ENCODE measurements at regions not wholly inside any gene's neighbourhood (a gene's known extent, or its start where the extent isn't known, plus 50 kb on each side); places are given as distances from the start of the nearest gene placed in this dataset.

DNA sequence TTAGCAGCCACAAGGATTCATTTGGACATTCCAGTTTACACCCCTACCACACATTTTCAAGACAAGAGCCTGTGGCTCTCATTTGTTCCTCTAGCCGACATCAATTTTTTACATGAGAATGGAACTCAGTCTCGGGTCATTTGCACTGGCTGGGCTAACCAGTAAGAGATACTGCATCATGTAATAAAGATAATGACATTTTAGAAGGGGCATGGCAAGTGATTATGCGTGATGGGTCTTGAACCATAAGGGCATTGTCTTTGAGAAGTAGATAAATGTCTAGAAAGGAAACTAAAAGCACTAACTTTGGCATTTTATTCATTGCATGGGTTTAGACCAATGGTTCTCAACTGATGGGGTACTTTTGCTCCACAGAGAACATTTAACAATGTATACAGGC lies 146.0 kb upstream of the GRM7 start:
- TF ChIP-seq ZFP3 (CRISPR knock-in tag; IDR thresholded peaks at IDR 0.05) (no peak), BACH2 (CRISPR knock-in tag; IDR thresholded peaks at IDR 0.05; ENCODE audit: borderline replicate concordance) (no peak), OSR1 (CRISPR knock-in tag; IDR thresholded peaks at IDR 0.05) (no peak), SNAI2 (CRISPR knock-in tag; IDR thresholded peaks at IDR 0.05) (no peak), ARNTL (CRISPR knock-in tag; IDR thresholded peaks at IDR 0.05; ENCODE audit: borderline replicate concordance, low read depth) (no peak), ISL1 (CRISPR knock-in tag; IDR thresholded peaks at IDR 0.05) (no peak), CSDC2 (CRISPR knock-in tag; IDR thresholded peaks at IDR 0.05) (no peak), GLIS3 (CRISPR knock-in tag; IDR thresholded peaks at IDR 0.05) (no peak), TCF4 (CRISPR knock-in tag; IDR thresholded peaks at IDR 0.05; ENCODE audit: borderline replicate concordance) (no peak)
- TF ChIP-seq, protein P1, sequence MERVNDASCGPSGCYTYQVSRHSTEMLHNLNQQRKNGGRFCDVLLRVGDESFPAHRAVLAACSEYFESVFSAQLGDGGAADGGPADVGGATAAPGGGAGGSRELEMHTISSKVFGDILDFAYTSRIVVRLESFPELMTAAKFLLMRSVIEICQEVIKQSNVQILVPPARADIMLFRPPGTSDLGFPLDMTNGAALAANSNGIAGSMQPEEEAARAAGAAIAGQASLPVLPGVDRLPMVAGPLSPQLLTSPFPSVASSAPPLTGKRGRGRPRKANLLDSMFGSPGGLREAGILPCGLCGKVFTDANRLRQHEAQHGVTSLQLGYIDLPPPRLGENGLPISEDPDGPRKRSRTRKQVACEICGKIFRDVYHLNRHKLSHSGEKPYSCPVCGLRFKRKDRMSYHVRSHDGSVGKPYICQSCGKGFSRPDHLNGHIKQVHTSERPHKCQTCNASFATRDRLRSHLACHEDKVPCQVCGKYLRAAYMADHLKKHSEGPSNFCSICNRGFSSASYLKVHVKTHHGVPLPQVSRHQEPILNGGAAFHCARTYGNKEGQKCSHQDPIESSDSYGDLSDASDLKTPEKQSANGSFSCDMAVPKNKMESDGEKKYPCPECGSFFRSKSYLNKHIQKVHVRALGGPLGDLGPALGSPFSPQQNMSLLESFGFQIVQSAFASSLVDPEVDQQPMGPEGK (CRISPR knock-in tag; IDR thresholded peaks at IDR 0.05; ENCODE audit: borderline replicate concordance): no peak
- TF ChIP-seq, protein P2, sequence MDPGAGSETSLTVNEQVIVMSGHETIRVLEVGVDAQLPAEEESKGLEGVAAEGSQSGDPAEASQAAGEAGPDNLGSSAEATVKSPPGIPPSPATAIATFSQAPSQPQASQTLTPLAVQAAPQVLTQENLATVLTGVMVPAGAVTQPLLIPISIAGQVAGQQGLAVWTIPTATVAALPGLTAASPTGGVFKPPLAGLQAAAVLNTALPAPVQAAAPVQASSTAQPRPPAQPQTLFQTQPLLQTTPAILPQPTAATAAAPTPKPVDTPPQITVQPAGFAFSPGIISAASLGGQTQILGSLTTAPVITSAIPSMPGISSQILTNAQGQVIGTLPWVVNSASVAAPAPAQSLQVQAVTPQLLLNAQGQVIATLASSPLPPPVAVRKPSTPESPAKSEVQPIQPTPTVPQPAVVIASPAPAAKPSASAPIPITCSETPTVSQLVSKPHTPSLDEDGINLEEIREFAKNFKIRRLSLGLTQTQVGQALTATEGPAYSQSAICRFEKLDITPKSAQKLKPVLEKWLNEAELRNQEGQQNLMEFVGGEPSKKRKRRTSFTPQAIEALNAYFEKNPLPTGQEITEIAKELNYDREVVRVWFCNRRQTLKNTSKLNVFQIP (CRISPR knock-in tag; IDR thresholded peaks at IDR 0.05; ENCODE audit: borderline replicate concordance, low read depth): no peak
